OCI-LY1 (cell line): ENCODE measurements at regions not wholly inside any gene's neighbourhood (a gene's known extent, or its start where the extent isn't known, plus 50 kb on each side); places are given as distances from the start of the nearest gene placed in this dataset.

Experiments
- H2AFZ ChIP-seq: fragments of 200-600 bp; sonication (generic), shearing (Covaris generic); 2 replicates; pipeline ENCODE4 v1.6.0; 2014; ENCODE audit warnings: antibody characterized with exemption, mild to moderate bottlenecking, low read length
- H3F3A ChIP-seq: fragments of 200-600 bp; sonication (generic), shearing (Covaris generic); 2 replicates; pipeline ENCODE4 v1.6.0; 2014; ENCODE audit warnings: mild to moderate bottlenecking, antibody characterized with exemption, low read length, moderate library complexity; ENCODE audit not compliant: insufficient read depth
- H3K27ac ChIP-seq: fragments of 200-600 bp; sonication (generic); 2 replicates; pipeline ENCODE4 v1.5.1; 2014; ENCODE audit warnings: low read length, mixed run types, mild to moderate bottlenecking, low read depth; ENCODE audit not compliant: poor library complexity, severe bottlenecking
- H3K27me3 ChIP-seq: fragments of 200-600 bp; sonication (generic); 2 replicates; pipeline ENCODE4 v1.6.0; 2014; ENCODE audit warnings: antibody characterized with exemption, mild to moderate bottlenecking, low read length, moderate library complexity; ENCODE audit not compliant: insufficient read depth
- H3K36me3 ChIP-seq: fragments of 200-600 bp; sonication (generic); 2 replicates; pipeline ENCODE4 v1.6.1; 2014; ENCODE audit warnings: mild to moderate bottlenecking, antibody characterized with exemption, low read length, moderate library complexity, mixed read lengths; ENCODE audit not compliant: insufficient read depth
- H3K4me1 ChIP-seq: fragments of 200-600 bp; sonication (generic); 2 replicates; pipeline ENCODE4 v1.5.1; 2014; ENCODE audit warnings: mild to moderate bottlenecking, low read length, moderate library complexity; ENCODE audit not compliant: insufficient read depth, severe bottlenecking
- H3K4me2 ChIP-seq: fragments of 200-600 bp; sonication (generic), shearing (Covaris generic); 2 replicates; pipeline ENCODE4 v1.6.1; 2014; ENCODE audit warnings: low read length
- H3K4me3 ChIP-seq: fragments of 200-600 bp; sonication (generic); 2 replicates; pipeline ENCODE4 v1.5.1; 2014; ENCODE audit warnings: low read length, low read depth, mild to moderate bottlenecking, mixed read lengths; ENCODE audit not compliant: poor library complexity, severe bottlenecking
- H3K79me2 ChIP-seq: fragments of 200-600 bp; shearing (Covaris generic); 2 replicates; pipeline ENCODE4 v1.6.1; 2016; ENCODE audit warnings: mixed run types, low read length, mixed read lengths; ENCODE audit not compliant: insufficient read depth
- H3K9ac ChIP-seq: fragments of 200-600 bp; sonication (generic), shearing (Covaris generic); 2 replicates; pipeline ENCODE4 v1.6.1; 2014; ENCODE audit warnings: mild to moderate bottlenecking, low read length, mixed read lengths
- H3K9me2 ChIP-seq: fragments of 200-600 bp; sonication (generic), shearing (Covaris generic); 2 replicates; pipeline ENCODE4 v1.6.1; 2014; ENCODE audit warnings: low read depth, mild to moderate bottlenecking, low read length, mixed read lengths
- H3K9me3 ChIP-seq: fragments of 200-600 bp; shearing (Covaris generic); 2 replicates; pipeline ENCODE4 v1.6.1; 2014; ENCODE audit warnings: low read length, mixed read lengths
- H4K20me1 ChIP-seq: fragments of 200-600 bp; sonication (generic), shearing (Covaris generic); 2 replicates; pipeline ENCODE4 v1.6.0; 2016; ENCODE audit warnings: mild to moderate bottlenecking, low read length; ENCODE audit not compliant: insufficient read depth
- EZH2 ChIP-seq: fragments of 200-600 bp; sonication (generic), shearing (Covaris generic); IDR thresholded peaks from 2 replicates; pipeline ENCODE4 v1.8.0; 2017; ENCODE audit warnings: borderline replicate concordance, mixed run types, mild to moderate bottlenecking, antibody characterized with exemption, low read length, moderate library complexity, mixed read lengths
- TF ChIP-seq, protein P1 (sequence below): fragments of 200-600 bp; sonication (generic), shearing (Covaris generic); IDR thresholded peaks from 2 replicates; pipeline ENCODE4 v1.5.1; 2017; ENCODE audit warnings: mild to moderate bottlenecking, antibody characterized with exemption, low read length, moderate library complexity, mixed read lengths

GRCh38 chr6:134535831-134536230 lies 217.9 kb upstream of the SGK1 start:
- Histone ChIP-seq H2AFZ (no peak overlapping the region), H3K9me3 (no peaks in the 10 kb centered on the region), H3K36me3 (no peaks in the 10 kb centered on the region), H3K27me3 (no peaks in the 10 kb centered on the region), H3K9me2 (no peaks in the 10 kb centered on the region), H3K79me2 (no peaks in the 10 kb centered on the region), H4K20me1 (no peaks in the 10 kb centered on the region), H3K27ac (no peak overlapping the region), H3K4me3 (no peak overlapping the region), H3F3A (no peaks in the 10 kb centered on the region), H3K4me1 (no peaks in the 10 kb centered on the region), H3K4me2 (no peak overlapping the region), H3K9ac (no peak overlapping the region)
- TF ChIP-seq, protein P1, sequence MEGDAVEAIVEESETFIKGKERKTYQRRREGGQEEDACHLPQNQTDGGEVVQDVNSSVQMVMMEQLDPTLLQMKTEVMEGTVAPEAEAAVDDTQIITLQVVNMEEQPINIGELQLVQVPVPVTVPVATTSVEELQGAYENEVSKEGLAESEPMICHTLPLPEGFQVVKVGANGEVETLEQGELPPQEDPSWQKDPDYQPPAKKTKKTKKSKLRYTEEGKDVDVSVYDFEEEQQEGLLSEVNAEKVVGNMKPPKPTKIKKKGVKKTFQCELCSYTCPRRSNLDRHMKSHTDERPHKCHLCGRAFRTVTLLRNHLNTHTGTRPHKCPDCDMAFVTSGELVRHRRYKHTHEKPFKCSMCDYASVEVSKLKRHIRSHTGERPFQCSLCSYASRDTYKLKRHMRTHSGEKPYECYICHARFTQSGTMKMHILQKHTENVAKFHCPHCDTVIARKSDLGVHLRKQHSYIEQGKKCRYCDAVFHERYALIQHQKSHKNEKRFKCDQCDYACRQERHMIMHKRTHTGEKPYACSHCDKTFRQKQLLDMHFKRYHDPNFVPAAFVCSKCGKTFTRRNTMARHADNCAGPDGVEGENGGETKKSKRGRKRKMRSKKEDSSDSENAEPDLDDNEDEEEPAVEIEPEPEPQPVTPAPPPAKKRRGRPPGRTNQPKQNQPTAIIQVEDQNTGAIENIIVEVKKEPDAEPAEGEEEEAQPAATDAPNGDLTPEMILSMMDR, result no peak
- no peak for TF ChIP-seq EZH2

- Histone ChIP-seq H3K9me3 (no peaks in the 10 kb centered on the region), H2AFZ (no peak overlapping the region), H3K9me2 (no peaks in the 10 kb centered on the region), H4K20me1 (no peaks in the 10 kb centered on the region), H3K27ac (no peak overlapping the region), H3F3A (no peaks in the 10 kb centered on the region), H3K4me1 (no peaks in the 10 kb centered on the region), H3K79me2 (no peaks in the 10 kb centered on the region), H3K9ac (no peak overlapping the region), H3K4me2 (no peak overlapping the region), H3K27me3 (no peaks in the 10 kb centered on the region), H3K4me3 (no peak overlapping the region), H3K36me3 (no peaks in the 10 kb centered on the region)
- TF ChIP-seq, protein P1, result no peak
- no peak for TF ChIP-seq EZH2
Measured at GRCh38 chr6:134534708-134535149, 216.8 kb upstream of the SGK1 start.

GRCh38 chr6:134533991-134534390 lies 216.1 kb upstream of the SGK1 start:
- H2AFZ ChIP-seq, result no peak overlapping the region
- no peak overlapping the region for H3K4me3 ChIP-seq
- H3K9me2 ChIP-seq, result no peaks in the 10 kb centered on the region
- H3F3A ChIP-seq, result no peaks in the 10 kb centered on the region
- no peaks in the 10 kb centered on the region for H3K79me2 ChIP-seq
- TF ChIP-seq EZH2, result no peak
- TF ChIP-seq, protein P1, result no peak
- H3K27ac ChIP-seq, result no peak overlapping the region
- H3K27me3 ChIP-seq, result no peaks in the 10 kb centered on the region
- H3K9me3 ChIP-seq, result no peaks in the 10 kb centered on the region
- H3K4me1 ChIP-seq, result no peaks in the 10 kb centered on the region
- no peaks in the 10 kb centered on the region for H3K36me3 ChIP-seq
- H4K20me1 ChIP-seq, result no peaks in the 10 kb centered on the region
- H3K9ac ChIP-seq, result no peak overlapping the region
- H3K4me2 ChIP-seq, result no peak overlapping the region
